GM12891 (cell line): ENCODE measurements at regions not wholly inside any gene's neighbourhood (a gene's known extent, or its start where the extent isn't known, plus 50 kb on each side); places are given as distances from the start of the nearest gene placed in this dataset.

Experiments used
- DNase-seq: peaks from one replicate; pipeline ENCODE4 v3.0.0; 2011; ENCODE audit warnings: low spot score; ENCODE audit not compliant: insufficient read length
- FAIRE-seq: peaks from 2 replicates; lab custom pipeline; 2011; peaks lifted over from hg19 to GRCh38; lab: Jason Lieb, UNC
- PAX5 ChIP-seq: IDR thresholded peaks from 2 replicates; pipeline ENCODE4 v1.6.1; 2011; ENCODE audit warnings: low read length, moderate library complexity, mild to moderate bottlenecking; ENCODE audit not compliant: insufficient read depth, severe bottlenecking
- POLR2A ChIP-seq: IDR thresholded peaks from 2 replicates; pipeline ENCODE4 v1.6.1; 2011; ENCODE audit warnings: low read depth, low read length, control low read depth
- POLR2AphosphoS5 ChIP-seq: IDR thresholded peaks from 2 replicates; pipeline ENCODE4 v1.6.1; 2011; ENCODE audit warnings: low read depth, low read length, control low read depth
- POU2F2 ChIP-seq: IDR thresholded peaks from 2 replicates; pipeline ENCODE4 v1.6.1; 2011; ENCODE audit warnings: low read depth, mild to moderate bottlenecking, control low read depth, low read length, moderate library complexity
- SPI1 ChIP-seq: IDR thresholded peaks from 2 replicates; pipeline ENCODE4 v1.6.1; 2011; ENCODE audit warnings: low read depth, low read length, control low read depth
- TAF1 ChIP-seq: IDR thresholded peaks from 2 replicates; pipeline ENCODE4 v1.6.1; 2011; ENCODE audit warnings: low read depth, low read length, control low read depth

DNA sequence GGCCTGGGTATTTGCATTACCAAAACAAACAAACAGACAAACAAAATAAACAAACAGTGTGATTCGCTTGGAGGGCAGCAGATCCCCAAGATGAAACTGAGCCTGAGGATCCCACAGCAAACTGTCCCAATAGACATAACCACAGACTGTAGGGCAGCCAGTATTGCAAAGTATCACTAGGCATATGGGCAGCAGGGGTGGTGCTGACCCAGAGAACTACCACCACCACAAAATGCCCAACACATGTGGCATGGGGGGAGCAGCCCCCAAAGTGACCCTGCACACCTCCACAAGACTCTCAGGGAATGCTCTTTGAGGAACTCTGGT lies 330.1 kb downstream of the CYRIA start:
- FAIRE-seq: no peak
- no peak for DNase-seq
- TF ChIP-seq TAF1 (no peak), POLR2AphosphoS5 (no peak), PAX5 (no peak), POLR2A (no peak), POU2F2 (no peak), SPI1 (no peak)

DNA sequence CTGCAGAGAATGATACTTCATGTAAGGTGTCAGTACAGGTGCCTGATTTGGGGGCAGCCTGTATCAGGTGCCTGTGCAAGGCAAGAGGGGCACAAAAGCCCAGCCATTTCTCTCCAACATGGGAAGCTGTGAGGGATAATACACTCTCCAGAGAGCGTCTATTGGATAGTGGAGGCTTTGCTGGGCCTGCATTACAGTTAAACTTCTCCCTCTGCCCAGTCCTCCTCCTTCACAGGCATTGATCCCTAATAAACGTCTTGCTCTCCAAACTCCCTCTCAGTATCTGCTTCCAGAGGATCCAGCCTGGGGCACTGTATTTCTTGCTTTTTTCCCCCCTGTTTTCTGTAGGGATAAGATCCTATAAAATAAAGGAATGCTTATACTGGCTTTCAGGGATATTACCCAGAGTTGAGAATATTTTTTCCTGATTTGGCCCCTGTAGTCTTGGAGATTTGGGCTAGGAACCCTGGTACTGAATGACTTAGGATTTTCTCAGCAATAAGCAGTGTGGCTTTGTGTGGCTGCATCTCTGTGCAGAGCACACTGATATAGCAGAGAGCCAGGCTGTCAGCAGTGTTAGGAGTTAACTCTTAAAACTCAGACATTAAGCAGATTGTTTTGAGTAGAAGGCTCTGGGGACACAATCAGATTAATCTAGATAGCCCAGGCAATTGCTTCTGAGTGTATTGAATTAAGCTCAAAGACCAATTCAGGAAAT lies 330.6 kb downstream of the CYRIA start:
- TF ChIP-seq PAX5: no peak
- TF ChIP-seq POLR2A: no peak
- TF ChIP-seq TAF1: no peak
- TF ChIP-seq POU2F2: no peak
- no peak for TF ChIP-seq POLR2AphosphoS5
- no peak for TF ChIP-seq SPI1
- DNase-seq: no peak
- no peak for FAIRE-seq

DNA sequence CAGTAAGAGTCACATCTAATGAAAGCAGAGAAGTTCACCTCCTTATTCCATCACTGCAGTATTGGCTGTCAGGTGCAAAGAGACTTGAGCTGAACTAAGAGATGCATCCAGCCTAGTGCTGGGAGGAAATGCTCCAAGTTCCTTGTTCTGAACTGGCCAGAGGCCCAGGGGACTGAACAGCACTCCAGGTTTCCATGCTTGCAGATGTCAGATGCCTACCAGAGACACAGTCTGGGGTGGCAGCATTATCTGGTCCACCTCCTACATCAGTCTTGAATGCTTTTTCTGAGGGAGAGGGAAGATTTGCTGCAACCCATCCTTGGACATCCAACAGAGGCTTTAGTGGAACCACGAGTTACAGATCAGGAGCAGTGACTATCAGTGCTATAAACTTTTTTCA lies 331.3 kb downstream of the CYRIA start:
- no peak for DNase-seq
- FAIRE-seq: no peak
- TF ChIP-seq POLR2A: no peak

GRCh38 chr2:16333681-16334080 lies 332.0 kb downstream of the CYRIA start:
- no peak for TF ChIP-seq SPI1
- FAIRE-seq (no peak), DNase-seq (no peak)

- no peak for TF ChIP-seq POU2F2
- FAIRE-seq: no peak
- DNase-seq: no peak
Measured at GRCh38 chr2:16332681-16333557, 332.7 kb downstream of the CYRIA start.

DNA sequence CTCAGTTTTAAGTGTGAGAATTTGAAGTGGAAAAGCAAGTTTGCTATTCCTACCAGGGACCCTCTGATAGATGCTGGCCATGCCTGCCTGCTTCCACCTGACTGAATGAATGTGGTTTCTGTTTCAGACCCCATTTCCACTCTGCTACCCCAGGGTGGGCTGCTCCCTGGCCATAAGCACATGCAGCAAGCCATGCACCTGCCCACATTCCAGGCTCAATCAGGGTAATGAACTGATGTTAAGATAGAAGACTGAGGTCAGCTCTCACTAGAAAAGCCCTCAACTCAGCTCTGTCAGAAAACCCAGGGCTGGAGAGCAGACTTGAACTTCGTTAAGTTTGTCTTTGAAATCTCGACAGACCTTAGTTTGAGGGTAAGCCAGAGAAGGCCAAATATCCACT lies 333.9 kb downstream of the CYRIA start:
- no peak for TF ChIP-seq POU2F2
- TF ChIP-seq SPI1: no peak
- TF ChIP-seq POLR2A: no peak
- TF ChIP-seq PAX5: no peak
- TF ChIP-seq POLR2AphosphoS5: no peak
- TF ChIP-seq TAF1: no peak
- FAIRE-seq: no peak
- DNase-seq: no peak

GRCh38 chr2:16330982-16331381 lies 334.7 kb downstream of the CYRIA start:
- FAIRE-seq: no peak
- TF ChIP-seq POLR2AphosphoS5 (no peak), SPI1 (no peak), POU2F2 (no peak), TAF1 (no peak)
- DNase-seq: no peak

- FAIRE-seq: no peak
- DNase-seq: no peak
- TF ChIP-seq TAF1 (no peak), POLR2AphosphoS5 (no peak), POLR2A (no peak), SPI1 (no peak), PAX5 (no peak), POU2F2 (no peak)
Measured at GRCh38 chr2:16330571-16330970, 335.1 kb downstream of the CYRIA start.

- TF ChIP-seq POU2F2: no peak
- no peak for TF ChIP-seq PAX5
- no peak for TF ChIP-seq SPI1
- FAIRE-seq: no peak
- no peak for DNase-seq
Measured at GRCh38 chr2:16330012-16330411, 335.6 kb downstream of the CYRIA start.

GRCh38 chr2:16329421-16329820 lies 336.2 kb downstream of the CYRIA start:
- no peak for DNase-seq
- TF ChIP-seq TAF1: no peak
- TF ChIP-seq POLR2A: no peak
- TF ChIP-seq SPI1: no peak
- no peak for TF ChIP-seq POU2F2
- no peak for TF ChIP-seq POLR2AphosphoS5
- TF ChIP-seq PAX5: no peak
- no peak for FAIRE-seq
